ENCODE measurements at regions not wholly inside any gene's neighbourhood (a gene's known extent, or its start where the extent isn't known, plus 50 kb on each side); places are given as distances from the start of the nearest gene placed in this dataset.
"Not testable (repeated sequence)": the region's sequence is repeated elsewhere in the genome, so short reads cannot be mapped to it uniquely, and the experiment has no call there.

DNA sequence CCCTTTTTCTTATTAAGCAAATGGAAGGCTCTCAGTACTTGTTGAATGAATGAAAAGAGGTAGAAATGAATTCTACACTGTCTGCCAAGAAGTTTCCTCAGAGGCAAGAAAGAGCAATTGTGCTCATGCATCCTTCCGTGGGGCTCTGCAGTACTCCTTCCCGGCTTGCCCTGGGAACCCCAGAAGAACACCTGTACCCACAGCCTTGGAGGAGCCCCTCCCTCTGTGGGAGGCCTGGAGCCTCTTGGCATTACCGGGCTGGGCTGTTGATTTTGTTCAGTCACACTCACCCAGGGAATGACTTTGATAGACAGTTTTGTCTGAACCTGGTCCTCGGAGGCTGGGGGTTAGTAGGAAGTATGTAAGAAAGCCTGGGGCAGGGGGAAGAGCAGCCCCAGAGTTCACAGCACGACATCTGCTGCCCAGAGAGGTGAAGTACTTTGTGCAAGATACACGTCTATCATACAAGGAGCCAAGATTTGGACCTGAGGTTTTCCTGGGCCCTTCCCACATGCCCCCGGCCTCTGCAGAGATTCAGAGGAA, 134.8 kb upstream of the GDF10 start:
- no peak for DNase-seq (ENCODE audit: low read depth in 2 of 3, low spot score in 1 of 3)

DNA sequence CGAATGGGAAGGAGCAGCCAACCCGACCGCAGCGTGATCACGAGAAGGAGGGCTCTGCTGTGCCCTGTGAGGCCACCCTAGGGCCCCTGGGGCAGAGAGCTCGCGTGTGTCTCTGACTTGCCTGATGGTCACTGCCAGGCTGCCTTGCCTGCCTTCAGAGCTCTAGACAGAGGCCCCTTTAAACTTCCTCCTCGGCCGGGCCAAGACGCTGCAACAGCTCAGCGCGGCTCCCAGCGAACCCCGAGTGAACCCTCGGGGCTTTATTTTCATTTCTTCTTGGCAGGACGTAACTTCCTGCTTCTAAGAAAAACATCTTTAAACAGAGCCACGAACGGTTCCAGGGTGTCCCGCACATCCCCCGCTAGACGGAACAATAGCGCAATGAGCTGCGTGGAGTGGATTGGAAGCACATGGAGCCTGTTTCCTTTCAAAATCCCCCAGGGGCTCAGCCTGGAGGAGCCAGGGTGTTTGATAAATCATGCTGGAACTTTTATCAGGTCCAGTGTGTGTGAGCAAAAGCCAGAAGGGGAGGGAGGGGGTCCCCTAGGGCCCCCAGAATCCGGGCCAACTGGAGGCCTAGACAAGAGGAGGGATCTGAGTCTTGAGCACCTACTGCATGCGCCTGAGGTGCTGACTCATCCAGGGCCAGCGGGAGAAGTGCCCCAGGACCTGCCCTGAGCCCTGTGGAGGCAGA, 134.1 kb upstream of the GDF10 start:
- peak in 2 of 3 donors; percentile 12 to 23 for DNase-seq (ENCODE audit: low read depth in 2 of 3, low spot score in 1 of 3)

DNA sequence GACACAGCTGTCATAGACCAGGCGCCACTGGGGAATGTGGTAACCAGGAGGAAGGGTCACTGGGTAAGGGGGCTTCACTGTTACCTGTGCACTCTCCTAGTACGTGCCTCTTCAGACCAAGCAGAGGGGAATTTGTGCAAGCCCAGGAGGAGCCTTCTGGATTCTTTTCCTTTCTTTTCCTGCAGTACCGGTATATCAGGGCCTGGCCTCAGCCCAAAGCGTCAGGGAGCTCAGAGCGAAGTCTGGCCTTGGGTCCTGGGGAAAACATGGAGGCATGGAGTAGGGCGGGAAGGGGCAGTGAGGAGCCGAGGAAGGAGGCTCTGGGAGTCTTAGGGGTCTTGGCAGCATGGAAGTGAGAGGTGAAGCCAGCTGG, 133.6 kb upstream of the GDF10 start:
- DNase-seq (ENCODE audit: low read depth in 2 of 3, low spot score in 1 of 3), result no peak

DNA sequence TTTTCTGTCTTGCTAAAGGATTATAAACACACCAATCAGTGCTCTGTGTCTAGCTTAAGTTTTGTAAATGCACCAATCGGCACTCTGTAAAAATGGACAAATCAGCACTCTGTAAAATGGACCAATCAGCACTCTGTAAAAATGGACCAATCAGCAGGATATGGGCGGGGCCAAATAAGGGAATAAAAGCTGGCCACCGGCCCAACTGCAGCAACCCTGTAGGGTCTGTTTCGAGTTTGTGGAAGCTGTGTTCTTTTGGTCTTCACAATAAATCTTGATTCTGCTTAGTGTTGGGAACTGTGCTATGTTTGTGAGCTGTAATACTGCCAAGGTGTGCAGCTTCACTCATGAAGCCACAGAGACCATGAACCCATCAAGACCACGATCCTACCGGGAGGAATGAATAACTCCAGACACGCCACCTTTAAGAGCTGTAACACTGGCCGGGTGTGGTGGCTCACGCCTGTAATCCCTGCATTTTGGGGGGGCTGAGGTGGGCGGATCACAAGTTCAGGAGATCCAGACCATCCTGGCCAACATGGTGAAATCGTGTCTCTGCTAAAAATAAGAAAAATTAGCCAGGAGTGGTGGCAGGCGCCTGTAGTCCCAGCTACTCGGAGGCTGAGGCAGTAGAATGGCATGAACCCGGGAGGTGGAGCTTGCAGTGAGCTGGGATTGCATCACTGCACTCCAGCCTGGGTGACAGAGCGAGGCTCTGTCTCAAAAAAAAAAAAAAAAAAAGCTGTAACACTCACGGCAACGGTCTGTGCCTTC, 133.0 kb upstream of the GDF10 start:
- not testable (repeated sequence) for DNase-seq (ENCODE audit: low read depth in 2 of 3, low spot score in 1 of 3)

DNA sequence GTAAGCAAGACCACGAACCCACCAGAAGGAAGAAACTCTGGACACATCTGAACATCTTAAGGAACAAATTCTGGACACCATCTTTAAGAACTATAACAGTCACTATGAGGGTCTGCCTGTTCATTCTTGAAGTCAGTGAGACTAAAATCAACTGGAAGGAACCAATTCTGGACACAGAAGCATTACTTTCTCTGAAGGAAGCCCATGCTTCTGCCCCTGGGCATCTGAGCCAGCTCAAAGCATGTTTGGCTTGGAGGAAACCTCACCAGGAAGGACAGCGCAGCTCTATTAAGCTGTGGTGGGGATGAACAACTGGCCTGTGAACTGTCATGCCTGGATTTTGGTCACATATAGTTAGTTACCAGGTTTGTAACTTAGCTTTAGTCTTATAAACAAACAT, 132.4 kb upstream of the GDF10 start:
- no peak for DNase-seq (ENCODE audit: low read depth in 2 of 3, low spot score in 1 of 3)

DNA sequence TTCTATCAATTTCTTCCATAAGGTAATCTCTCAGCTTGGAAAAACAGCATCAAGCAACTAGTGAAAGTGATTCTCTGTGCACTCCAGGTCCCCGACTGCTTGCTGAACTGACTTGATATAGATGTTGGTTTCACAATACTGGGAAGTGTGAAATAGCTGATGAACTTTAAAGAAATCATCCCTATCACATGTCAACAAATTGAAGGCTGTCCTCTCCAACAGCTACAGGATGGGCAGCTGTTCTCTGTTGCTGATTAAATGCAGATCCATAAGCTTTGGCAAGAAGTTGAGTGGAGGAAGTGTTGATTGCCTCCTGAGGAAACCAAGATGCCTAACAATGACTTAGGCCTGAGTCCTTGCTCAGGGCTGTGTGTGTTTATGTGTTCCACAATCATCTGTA, 130.4 kb upstream of the GDF10 start:
- no peak for DNase-seq (ENCODE audit: low read depth in 2 of 3, low spot score in 1 of 3)

DNA sequence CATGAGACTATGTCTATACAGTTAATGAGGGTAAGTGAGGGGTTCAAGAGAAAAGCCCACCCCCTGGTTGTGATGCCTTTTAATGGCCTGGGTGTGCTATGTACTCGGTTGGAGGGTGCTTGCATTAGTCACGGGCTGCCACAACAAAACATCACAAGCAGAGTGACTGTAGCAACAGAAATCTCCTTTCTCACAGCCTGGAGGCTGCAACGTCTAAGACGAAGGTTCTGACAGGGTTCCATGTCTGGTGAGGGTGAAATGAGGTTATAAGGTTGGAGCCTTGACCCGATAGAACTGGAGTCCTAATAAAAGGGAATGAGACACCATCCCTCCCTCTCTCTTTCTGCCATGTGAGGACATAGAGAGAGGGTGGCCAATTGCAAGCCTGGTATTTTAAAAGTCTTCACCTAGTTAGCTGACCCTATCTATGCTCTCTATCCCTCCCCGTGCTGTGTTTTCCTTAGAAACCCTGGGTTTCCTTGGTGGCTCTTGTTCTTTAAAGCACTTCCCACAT, 126.0 kb upstream of the GDF10 start:
- no peak for DNase-seq (ENCODE audit: low read depth in 2 of 3, low spot score in 1 of 3)

DNA sequence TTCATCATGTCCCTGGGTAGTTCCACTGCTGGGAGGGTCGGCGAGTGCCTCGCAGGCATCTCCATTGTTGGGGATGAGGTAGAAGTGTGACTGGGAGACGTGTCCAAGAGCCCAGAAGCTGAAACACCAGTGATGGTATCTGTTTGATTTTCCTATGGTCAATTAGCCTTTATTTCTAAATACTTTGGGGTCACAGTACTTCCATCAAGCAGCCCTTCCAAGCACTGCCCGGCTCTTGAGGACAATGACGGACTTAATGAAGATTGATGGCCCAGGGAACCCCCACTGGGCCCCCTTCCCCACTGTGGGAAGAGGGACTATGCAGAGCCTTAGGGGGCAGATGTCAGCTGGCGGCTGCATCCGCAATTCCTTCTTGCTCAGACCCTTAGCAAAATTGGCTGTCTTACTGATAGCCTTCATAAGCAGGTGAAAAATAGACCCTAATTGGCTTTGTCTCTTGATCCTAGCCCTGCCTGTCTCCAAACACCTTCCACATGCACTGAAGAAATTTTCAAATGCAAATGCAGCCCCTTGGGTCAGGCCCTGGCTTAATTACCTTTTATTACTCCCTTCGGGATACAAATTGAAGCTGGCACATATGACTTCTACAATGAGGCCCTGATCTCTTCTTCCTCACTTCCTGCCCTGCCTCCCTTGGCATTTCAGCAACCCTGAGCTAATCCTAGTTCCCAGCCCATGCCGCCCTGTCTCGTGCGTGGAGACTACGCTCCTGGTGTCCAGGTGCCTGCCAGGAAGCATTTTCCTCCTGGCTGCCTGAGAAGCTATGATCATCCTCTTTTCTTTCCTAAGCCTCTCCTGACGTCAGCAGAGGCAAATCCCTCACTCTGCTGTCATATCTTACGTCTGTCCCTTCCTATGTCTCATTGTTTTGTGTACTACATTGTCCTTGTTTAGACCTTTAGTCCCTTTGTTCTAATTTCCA, 124.5 kb upstream of the GDF10 start:
- DNase-seq (ENCODE audit: low read depth in 2 of 3, low spot score in 1 of 3), result no peak

DNA sequence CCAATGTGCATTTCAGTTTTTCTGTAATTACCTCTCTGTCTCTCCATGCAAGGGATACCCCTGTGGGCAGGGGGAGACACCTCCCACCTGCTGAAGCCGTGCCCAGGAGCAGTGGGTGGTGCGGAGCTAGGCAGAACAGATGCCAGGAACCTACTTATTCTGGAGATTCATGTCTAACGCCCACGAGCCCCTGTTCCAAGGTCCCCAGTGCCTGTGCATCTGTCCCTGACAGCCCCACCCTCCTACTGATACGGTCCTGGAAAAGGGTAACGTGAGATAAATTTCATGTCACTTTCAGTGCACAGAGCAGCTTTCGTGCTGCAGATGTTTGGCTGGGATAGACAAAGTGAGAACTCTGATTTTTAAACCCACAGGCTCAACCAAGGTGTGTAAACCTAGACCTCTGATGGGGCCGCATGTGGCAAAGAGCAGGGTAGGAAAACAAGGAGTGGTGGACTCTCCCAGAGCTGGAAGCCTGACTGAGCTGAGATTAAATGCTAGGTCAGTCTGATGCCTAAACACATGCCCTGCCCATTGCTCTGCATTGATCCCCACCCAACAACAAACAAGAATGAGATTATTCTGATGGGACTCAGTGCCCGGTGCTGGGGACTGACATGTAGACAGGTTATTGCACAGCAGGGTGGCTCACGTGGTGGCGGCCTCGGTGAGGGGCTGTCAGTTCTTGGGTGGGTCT, 123.6 kb upstream of the GDF10 start:
- no peak for DNase-seq (ENCODE audit: low read depth in 2 of 3, low spot score in 1 of 3)

DNA sequence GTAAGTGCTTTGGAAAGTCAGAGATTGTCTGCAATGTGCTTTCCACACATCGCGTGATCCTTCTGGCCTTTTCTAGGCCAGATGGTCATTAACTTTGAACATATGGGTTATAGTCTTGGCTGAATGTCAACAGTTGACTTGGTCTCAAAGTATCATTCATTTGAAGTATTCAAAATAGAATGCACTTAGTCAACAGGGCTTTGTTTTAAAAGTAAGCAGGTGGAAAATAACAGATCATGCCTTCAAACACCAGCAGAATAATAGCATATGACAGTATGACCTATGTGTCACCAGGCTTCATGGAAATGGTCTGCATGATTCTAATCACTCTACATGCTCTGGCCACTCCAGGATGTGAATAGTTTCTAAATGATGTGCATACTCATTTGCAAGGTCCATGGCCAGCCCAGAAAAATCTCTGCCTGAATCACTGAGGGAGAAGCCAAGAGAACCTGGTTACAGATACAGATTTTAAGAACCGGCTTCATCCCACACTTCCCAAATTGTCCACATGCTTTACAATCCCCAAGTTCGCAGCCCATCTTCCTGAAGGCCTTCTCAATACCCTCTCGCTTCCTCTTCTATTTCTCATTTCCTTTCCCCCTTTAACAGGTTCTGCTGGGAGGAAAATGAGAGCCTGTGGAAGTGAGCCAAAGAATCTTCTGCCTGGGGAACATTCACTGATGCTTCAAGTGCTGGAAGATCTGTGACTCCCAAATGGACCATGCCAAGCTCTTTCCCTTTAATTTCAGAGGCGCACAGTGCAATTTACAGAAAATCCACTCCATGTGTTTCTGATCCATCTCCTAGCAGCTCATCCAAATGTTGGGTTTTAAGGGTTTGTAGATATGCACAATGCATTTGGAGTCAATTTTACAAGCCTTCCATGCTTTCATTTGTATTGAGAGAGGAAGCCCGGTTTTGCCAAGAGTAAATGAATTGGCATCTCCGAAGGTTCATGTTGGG, 122.8 kb upstream of the GDF10 start:
- DNase-seq (ENCODE audit: low read depth in 2 of 3, low spot score in 1 of 3), result no peak

DNA sequence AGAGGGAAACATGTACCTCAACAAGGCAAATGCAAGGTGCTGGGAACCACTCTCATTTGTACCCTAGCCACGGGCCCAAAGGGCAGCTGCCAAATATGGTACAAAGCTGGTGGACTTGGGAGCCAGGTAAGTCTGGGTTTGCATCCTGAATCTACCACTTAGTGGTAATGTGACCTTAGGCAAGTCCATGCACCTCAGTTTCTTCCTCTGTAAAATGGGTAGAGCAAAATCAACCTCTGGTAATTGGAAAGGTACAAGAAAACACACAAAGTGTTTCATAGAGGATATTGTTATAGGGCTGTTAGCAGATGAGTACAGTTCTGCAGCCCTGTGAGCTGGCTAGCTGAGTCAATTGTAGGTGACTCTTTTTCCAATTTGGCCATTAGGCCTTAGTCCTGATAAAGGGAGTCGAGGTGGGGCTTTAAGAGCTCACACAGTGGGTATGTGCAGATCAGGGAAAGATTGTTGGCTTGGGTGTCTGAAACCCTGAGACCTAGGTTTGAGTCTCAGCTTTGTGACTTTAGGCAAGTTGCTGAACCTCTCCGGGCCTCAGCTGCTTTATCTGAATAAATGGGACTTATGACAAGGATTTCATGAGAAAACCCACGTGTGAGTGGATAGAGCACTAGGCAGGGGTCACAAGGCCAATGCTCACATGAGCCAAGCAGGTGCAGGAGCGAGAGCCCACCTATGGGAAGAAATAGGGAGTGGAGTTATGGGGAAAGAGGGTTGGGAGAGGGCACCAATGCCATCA, 121.3 kb upstream of the GDF10 start:
- DNase-seq (ENCODE audit: low read depth in 2 of 3, low spot score in 1 of 3), result no peak

DNA sequence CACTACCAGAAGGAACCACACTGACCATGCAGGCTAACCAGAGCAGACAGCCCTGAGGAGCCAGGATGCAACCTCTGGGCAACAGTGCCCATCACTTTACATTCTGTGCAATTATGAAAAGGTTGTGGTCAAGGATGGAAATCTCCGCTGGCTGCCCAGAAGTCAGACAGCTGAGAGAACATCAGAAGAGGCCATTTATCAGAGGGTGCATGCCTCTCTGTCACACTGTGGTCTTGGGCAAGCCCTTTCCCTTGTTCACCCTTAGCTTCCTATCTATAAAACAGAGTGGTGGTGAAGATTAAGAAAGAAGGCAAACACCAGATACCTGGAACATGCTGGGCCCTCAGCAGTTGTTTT, 120.7 kb upstream of the GDF10 start:
- DNase-seq (ENCODE audit: low read depth in 2 of 3, low spot score in 1 of 3), result no peak

DNA sequence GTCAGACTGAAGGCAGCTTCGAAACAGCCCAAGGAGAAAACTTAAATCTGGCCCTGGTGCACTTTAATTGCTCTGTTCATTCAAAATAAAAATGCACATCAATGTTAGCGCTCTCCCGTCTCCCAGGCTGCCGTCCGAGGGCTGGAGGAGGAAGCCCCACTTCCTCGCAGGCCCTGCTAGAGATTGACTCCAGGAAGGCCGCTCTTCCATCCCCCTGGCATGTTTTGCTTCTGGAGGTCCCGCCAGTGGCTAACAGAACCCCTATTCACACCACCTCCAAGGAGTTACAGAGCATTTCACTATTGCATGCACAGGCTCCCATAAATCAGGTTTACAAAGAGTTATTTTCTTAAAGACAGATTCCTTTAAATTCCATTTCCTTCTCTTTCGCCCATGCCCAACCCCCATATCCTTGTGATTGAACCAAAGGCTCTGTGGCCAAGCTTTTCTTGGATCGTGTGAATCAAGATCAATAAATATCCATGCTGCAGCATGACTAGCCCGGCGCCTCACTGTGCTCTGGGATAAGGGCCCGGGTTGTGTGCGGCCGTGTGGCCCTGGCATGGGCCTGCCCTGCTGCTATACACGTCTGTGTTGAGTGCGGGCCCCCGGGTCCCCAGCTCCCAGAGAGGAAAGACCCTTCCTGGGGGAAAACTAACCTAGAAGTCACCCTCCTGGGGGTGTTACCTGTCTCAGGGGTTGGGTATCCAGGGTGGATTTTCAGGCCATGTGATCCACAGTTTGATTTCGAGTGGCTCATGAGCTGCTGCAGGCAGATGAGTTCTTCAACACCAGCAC, 118.7 kb upstream of the GDF10 start:
- no peak for DNase-seq (ENCODE audit: low read depth in 2 of 3, low spot score in 1 of 3)

DNA sequence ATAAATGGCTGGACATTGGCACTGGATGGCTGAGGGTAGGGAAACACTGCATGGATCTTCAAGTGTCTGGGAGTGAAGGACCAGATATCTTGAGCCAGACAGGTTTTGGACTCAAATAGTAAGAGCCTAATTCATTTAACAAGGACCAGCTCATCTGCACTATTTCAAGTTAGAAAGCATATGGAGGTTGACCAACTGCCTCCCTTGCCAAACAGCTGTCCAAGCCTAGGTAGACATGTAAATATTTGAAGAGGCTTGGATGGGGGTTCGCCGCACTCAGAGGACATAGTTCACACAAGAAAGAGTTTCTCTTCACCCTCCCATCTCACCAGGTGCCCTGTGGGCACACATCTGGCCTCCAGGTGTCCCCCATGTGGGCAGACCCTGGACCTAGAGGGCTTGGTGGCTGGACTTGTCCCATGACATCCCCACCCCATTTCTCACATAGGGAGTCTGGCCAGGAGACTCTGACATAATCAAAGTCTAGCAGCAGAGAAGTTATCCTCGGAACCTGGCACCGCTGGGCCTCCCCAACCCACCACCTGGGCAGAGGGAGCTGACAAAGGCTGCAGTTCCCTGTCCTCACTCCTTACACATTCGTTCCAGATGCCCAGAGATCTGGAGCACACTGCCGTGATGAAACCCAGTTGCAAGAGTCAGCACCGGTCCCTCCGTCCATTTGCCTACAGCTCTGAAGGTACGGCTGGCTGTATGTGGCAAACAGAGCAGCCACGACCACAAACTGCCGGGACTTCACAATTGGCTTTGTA, 116.9 kb upstream of the GDF10 start:
- no peak for DNase-seq (ENCODE audit: low read depth in 2 of 3, low spot score in 1 of 3)

DNA sequence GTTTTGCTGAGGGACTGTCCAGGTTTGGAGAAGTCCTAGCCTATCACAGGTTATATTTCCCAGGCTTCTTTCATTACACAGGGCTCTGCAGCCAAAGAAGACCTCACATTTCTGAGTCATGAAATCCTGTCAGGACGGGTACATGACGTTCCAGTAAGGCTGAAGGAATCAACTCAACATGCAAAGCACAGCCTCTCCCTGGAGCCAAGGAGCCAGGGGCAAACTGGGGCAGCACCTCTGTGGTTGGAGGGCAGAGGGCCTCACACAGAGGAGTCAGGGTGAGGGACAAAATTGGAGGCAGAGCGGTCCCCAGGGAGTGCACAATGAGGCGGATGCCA, 116.3 kb upstream of the GDF10 start:
- no peak for DNase-seq (ENCODE audit: low read depth in 2 of 3, low spot score in 1 of 3)

DNA sequence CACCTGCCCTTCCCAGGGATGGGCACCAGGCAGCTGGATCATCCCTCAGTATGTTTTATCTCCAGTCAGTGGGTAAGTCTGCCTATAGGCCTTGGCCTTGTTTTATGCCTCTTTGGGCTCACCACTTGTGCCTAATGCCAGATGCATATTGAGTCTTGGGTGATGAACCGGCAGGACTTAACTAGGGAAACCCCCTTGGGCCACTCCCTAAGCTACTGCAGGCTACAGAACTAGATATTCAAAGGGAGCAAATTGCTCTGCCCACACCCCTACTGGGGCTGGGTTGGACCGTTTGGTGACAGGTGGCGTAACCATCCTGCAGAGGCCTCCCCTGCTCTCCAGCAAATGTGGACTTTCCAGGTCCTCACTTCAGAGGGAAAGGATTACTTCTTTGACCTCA, 115.7 kb upstream of the GDF10 start:
- no peak for DNase-seq (ENCODE audit: low read depth in 2 of 3, low spot score in 1 of 3)

DNA sequence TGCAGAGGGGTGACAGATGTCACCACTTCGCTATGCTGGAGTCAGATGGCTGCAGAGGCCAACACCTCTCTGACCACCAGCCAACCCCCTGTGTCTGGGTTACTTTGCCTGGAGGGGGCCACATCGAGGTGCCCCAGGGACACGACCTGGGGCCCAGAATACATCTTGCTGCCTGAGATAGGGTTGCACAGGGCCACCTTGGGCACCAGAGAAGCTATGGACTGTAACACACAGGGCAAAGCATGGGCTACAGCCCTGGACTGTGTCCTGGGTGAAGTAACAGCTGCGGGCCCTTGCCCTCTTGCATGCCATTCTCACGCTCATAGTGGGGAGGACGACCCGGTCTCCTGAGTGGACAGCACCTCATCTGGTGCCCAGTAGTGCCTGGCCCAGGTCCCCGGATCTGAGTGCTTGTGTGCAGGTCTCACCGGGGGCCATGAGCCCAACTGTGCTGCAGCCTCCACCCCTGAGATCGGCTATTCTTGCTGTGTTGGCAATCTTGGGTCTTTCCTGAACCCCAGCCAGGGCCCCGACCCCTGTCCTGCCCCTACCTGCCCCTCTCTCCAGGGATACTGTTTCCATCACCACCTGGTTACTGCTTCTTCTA, 115.2 kb upstream of the GDF10 start:
- DNase-seq (ENCODE audit: low read depth in 2 of 3, low spot score in 1 of 3), result no peak
